C4-2B (cell line): ENCODE measurements at regions not wholly inside any gene's neighbourhood (a gene's known extent, or its start where the extent isn't known, plus 50 kb on each side); places are given as distances from the start of the nearest gene placed in this dataset.
"Not testable (repeated sequence)": the region's sequence is repeated elsewhere in the genome, so short reads cannot be mapped to it uniquely, and the experiment has no call there.

Experiments
- H3K27ac ChIP-seq: fragments of 450-650 bp; 2 replicates; pipeline ENCODE4 v1.5.1; 2017
- CTCF ChIP-seq: fragments of 450-650 bp; conservative IDR thresholded peaks from 2 replicates; pipeline ENCODE4 v1.5.1; 2017; ENCODE audit warnings: mild to moderate bottlenecking
- ZFX ChIP-seq: fragments of 450-650 bp; IDR thresholded peaks from 2 replicates; pipeline ENCODE4 v1.6.1; 2017

GRCh38 chr9:61628951-61629350 lies 439.1 kb downstream of the SPATA31A7 start:
- H3K27ac ChIP-seq: not testable (repeated sequence)

- no peak overlapping the region for H3K27ac ChIP-seq
- TF ChIP-seq ZFX: no peak
- TF ChIP-seq CTCF: no peak
Observed at GRCh38 chr9:61634192-61634591, 444.4 kb downstream of the SPATA31A7 start.

- not testable (repeated sequence) for H3K27ac ChIP-seq
Observed at GRCh38 chr9:61664232-61664631, 474.4 kb downstream of the SPATA31A7 start.

GRCh38 chr9:61665330-61665751 lies 475.5 kb downstream of the SPATA31A7 start:
- TF ChIP-seq CTCF (no peak), ZFX (no peak)
- no peak overlapping the region for H3K27ac ChIP-seq

- H3K27ac ChIP-seq: no peak overlapping the region
- TF ChIP-seq CTCF: no peak
- no peak for TF ChIP-seq ZFX
Observed at GRCh38 chr9:61665829-61666228, 476.0 kb downstream of the SPATA31A7 start.

- TF ChIP-seq ZFX (no peak), CTCF (no peak)
- H3K27ac ChIP-seq: no peak overlapping the region
Observed at GRCh38 chr9:61666310-61666709, 476.5 kb downstream of the SPATA31A7 start.

GRCh38 chr9:61666849-61667371 lies 477.1 kb downstream of the SPATA31A7 start:
- no peak for TF ChIP-seq CTCF
- no peak for TF ChIP-seq ZFX
- H3K27ac ChIP-seq: no peak overlapping the region

GRCh38 chr9:61667559-61668121 lies 477.8 kb downstream of the SPATA31A7 start:
- TF ChIP-seq ZFX (no peak), CTCF (no peak)
- H3K27ac ChIP-seq: no peak overlapping the region

- not testable (repeated sequence) for H3K27ac ChIP-seq
Observed at GRCh38 chr9:61668201-61668600, 478.4 kb downstream of the SPATA31A7 start.
